Activated B cell treated with CpG ODN at 0.5 μM for 24 hours (primary cell): ENCODE measurements at regions not wholly inside any gene's neighbourhood (a gene's known extent, or its start where the extent isn't known, plus 50 kb on each side); places are given as distances from the start of the nearest gene placed in this dataset.

ENCODE experiments used
- ATAC-seq: fragments of 200-7000 bp; cut with Tn5 transposase; one replicate; pipeline ENCODE4 v1.10.0; 2021; ENCODE audit warnings: low read depth, mild to moderate bottlenecking, moderate library complexity
- CTCF ChIA-PET: fragments of 350-600 bp; sonication (Branson Sonifier 250); formaldehyde crosslinking; loops from one replicate; lab custom pipeline; 2021; ENCODE audit warnings: antibody characterized with exemption; lab: Charles Lee
- POLR2A ChIA-PET: fragments of 350-600 bp; sonication (Branson Sonifier 250); formaldehyde crosslinking; loops from one replicate; lab custom pipeline; 2021; ENCODE audit warnings: antibody characterized with exemption; lab: Charles Lee
- DNase-seq: peaks from one replicate; pipeline ENCODE4 v3.0.0; 2022
- H3K27ac Mint-ChIP-seq: one replicate; pipeline ENCODE4 v1.8.0; 2020; ENCODE audit warnings: mixed read lengths
- H3K27me3 Mint-ChIP-seq: one replicate; pipeline ENCODE4 v1.8.0; 2021; ENCODE audit warnings: mixed read lengths
- H3K36me3 Mint-ChIP-seq: one replicate; pipeline ENCODE4 v1.8.0; 2021; ENCODE audit warnings: low read depth, mixed read lengths
- H3K4me1 Mint-ChIP-seq: one replicate; pipeline ENCODE4 v1.8.0; 2021; ENCODE audit warnings: mixed read lengths
- H3K4me3 Mint-ChIP-seq: one replicate; pipeline ENCODE4 v1.8.0; 2020; ENCODE audit warnings: mild to moderate bottlenecking, mixed read lengths
- H3K9me3 Mint-ChIP-seq: one replicate; pipeline ENCODE4 v1.8.0; 2020; ENCODE audit warnings: mixed read lengths
- CTCF ChIP-seq: fragments of 200-600 bp; IDR thresholded peaks from one replicate; pipeline ENCODE4 v1.8.0; 2022; ENCODE audit warnings: antibody characterized with exemption, mild to moderate bottlenecking
- intact Hi-C: fragments of 100-400 bp; cut with micrococcal nuclease; formaldehyde crosslinking; loops from one replicate; pipeline ENCODE4 v1.15.1; 2024

DNA sequence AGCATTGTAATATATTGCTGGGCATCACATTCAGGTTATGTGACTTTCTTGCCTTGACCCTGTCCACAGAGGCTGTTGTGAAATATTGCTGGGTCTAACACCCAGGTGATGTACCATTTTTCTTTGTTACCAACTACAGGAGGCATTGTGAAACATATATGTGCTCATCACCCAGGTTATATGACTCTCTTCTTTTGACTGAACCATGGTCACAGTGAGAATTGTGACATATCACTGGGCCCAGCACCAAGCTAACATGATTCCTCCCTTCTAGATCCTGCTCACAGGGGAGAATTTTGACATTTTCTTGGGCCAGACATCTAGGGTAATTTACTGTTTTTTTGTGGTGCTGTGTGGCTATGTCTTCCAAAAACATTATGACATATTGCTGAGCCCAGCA lies 326.7 kb downstream of the RPS4Y2 start:
- ChIA-PET POLR2A (no interaction called here), CTCF (no interaction called here)
- DNase-seq = no peak
- H3K27ac Mint-ChIP-seq = no peak overlapping the region
- H3K4me3 Mint-ChIP-seq = no peak overlapping the region
- intact Hi-C loops = no loop called here
- H3K27me3 Mint-ChIP-seq = no peaks in the 10 kb centered on the region
- TF ChIP-seq CTCF = no peak
- H3K9me3 Mint-ChIP-seq = peaks cover 9% of the 10 kb centered on the region
- ATAC-seq = no peak
- H3K36me3 Mint-ChIP-seq = peaks cover 2% of the 10 kb centered on the region
- no peaks in the 10 kb centered on the region for H3K4me1 Mint-ChIP-seq

GRCh38 chrY:21091909-21092308 lies 336.0 kb downstream of the RPS4Y2 start:
- no peak for TF ChIP-seq CTCF
- peaks cover 2% of the 10 kb centered on the region for H3K4me1 Mint-ChIP-seq
- CTCF ChIA-PET = interaction anchor here (0.9 kb wide), 1 partner anchor 168 kb away, joined by 3 read pairs; no protein-coding TSS in a partner anchor
- peaks cover 2% of the 10 kb centered on the region for H3K36me3 Mint-ChIP-seq
- DNase-seq (no peak), ATAC-seq (no peak)
- H3K4me3 Mint-ChIP-seq = no peak overlapping the region
- no peak overlapping the region for H3K27ac Mint-ChIP-seq
- intact Hi-C loops = loop anchor here (1.0 to 5.0 kb wide), 5 partner anchors 168 to 1660 kb away; partner anchors contain the start of gene EIF1AY
- no peaks in the 10 kb centered on the region for H3K27me3 Mint-ChIP-seq
- POLR2A ChIA-PET = interaction anchor here (0.8 kb wide), 1 partner anchor 516 kb away, joined by 3 read pairs; the partner anchor contains the start of gene EIF1AY
- H3K9me3 Mint-ChIP-seq = peaks cover 4% of the 10 kb centered on the region

GRCh38 chrY:21102507-21102906 lies 346.6 kb downstream of the RPS4Y2 start:
- peaks cover 3% of the 10 kb centered on the region for H3K4me1 Mint-ChIP-seq
- no peak overlapping the region for H3K27ac Mint-ChIP-seq
- H3K9me3 Mint-ChIP-seq = no peaks in the 10 kb centered on the region
- no peak for TF ChIP-seq CTCF
- ATAC-seq = no peak
- intact Hi-C loops = no loop called here
- no peak overlapping the region for H3K4me3 Mint-ChIP-seq
- H3K36me3 Mint-ChIP-seq = no peaks in the 10 kb centered on the region
- H3K27me3 Mint-ChIP-seq = no peaks in the 10 kb centered on the region
- POLR2A ChIA-PET = no interaction called here
- CTCF ChIA-PET = no interaction called here
- DNase-seq = no peak

DNA sequence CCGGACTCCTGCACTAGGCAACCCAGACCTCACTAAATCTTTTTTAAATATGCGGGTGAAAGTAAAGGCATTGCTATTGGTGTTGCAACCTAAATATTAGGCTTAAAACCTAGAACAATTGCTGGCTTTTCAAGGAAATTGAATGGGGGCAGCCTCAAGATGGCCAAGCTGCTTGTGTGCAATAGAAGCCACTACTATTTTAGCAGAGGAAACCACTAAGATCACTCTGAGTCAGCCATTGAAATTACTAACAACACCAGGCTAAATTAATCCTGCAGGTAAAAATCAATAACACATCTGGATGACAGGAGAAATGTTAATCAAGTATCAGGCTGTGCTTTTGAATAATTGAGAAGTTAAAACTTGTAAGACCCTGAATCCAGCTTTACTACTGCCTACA lies 348.0 kb downstream of the RPS4Y2 start:
- H3K9me3 Mint-ChIP-seq = no peaks in the 10 kb centered on the region
- ChIA-PET POLR2A (interaction anchor here (0.7 kb wide), 1 partner anchor 124 kb away, joined by 3 read pairs; no protein-coding TSS in a partner anchor), CTCF (no interaction called here)
- TF ChIP-seq CTCF = no peak
- ATAC-seq = no peak
- DNase-seq = no peak
- no peak overlapping the region for H3K27ac Mint-ChIP-seq
- H3K36me3 Mint-ChIP-seq = no peaks in the 10 kb centered on the region
- intact Hi-C loops = no loop called here
- H3K27me3 Mint-ChIP-seq = no peaks in the 10 kb centered on the region
- H3K4me1 Mint-ChIP-seq = no peaks in the 10 kb centered on the region
- H3K4me3 Mint-ChIP-seq = no peak overlapping the region

DNA sequence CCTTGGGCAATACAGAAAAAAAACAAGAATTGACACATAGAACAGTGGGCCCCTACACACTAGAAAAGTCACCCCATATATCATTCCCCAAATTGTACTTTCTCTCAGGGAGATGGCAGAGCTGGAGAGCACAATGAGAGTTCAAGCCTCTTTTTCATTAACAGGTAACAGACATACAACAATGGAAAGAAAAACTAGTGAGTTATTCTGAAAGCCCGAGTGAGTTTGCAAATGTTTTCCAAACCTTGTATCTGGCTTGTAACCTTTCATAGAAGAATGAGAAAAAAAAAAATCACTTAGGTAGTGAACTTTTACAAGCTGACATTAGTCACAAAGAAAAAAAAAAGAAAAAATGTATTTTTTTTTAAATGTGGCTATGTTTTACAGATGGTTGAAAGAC lies 349.6 kb downstream of the RPS4Y2 start:
- H3K27me3 Mint-ChIP-seq = no peaks in the 10 kb centered on the region
- H3K9me3 Mint-ChIP-seq = no peaks in the 10 kb centered on the region
- no peak for TF ChIP-seq CTCF
- intact Hi-C loops = loop anchor here (5.0 kb wide), 1 partner anchor 83 kb away; no protein-coding TSS in a partner anchor
- no peak for DNase-seq
- no peaks in the 10 kb centered on the region for H3K36me3 Mint-ChIP-seq
- ChIA-PET CTCF (no interaction called here), POLR2A (no interaction called here)
- no peak for ATAC-seq
- H3K27ac Mint-ChIP-seq = no peak overlapping the region
- H3K4me1 Mint-ChIP-seq = no peaks in the 10 kb centered on the region
- no peak overlapping the region for H3K4me3 Mint-ChIP-seq
